ENCODE measurements at regions not wholly inside any gene's neighbourhood (a gene's known extent, or its start where the extent isn't known, plus 50 kb on each side); places are given as distances from the start of the nearest gene placed in this dataset.

GRCh38 chr14:22266142-22266442, 322.9 kb downstream of the DAD1 start:
- Histone ChIP-seq H3K4me3 (no peak overlapping the region), H3K9me3 (no peaks in the 10 kb centered on the region), H3K4me1 (peaks cover 0 to 7% (median 0%) of the 10 kb centered on the region in 4 donors), H3K27ac (no peak overlapping the region), H3K36me3 (no peaks in the 10 kb centered on the region), H3K27me3 (no peaks in the 10 kb centered on the region)
- ATAC-seq (ENCODE audit: low FRiP score in 2 of 2), result no peak
- no peak for DNase-seq
- WGBS, 2 donors, result 38 to 43% methylated on average over 2 of the region's 2 CpGs
- no peak for TF ChIP-seq EP300 (IDR thresholded peaks at IDR 0.05)
- TF ChIP-seq CTCF (IDR thresholded peaks at IDR 0.05), result no peak
- TF ChIP-seq POLR2AphosphoS5 (IDR thresholded peaks at IDR 0.05), result no peak
- TF ChIP-seq POLR2A (IDR thresholded peaks at IDR 0.05), result no peak

- H3K36me3 ChIP-seq, result no peaks in the 10 kb centered on the region
- ATAC-seq (ENCODE audit: low FRiP score in 2 of 2), result peak in 1 of 2 donors; percentile 43
- 31 to 40% methylated on average over 8 of the region's 8 CpGs for WGBS, 2 donors
- no peak overlapping the region for H3K27ac ChIP-seq
- no peak for DNase-seq
- H3K9me3 ChIP-seq, result no peaks in the 10 kb centered on the region
- H3K27me3 ChIP-seq, result no peaks in the 10 kb centered on the region
- TF ChIP-seq EP300 (IDR thresholded peaks at IDR 0.05) (no peak), POLR2A (IDR thresholded peaks at IDR 0.05) (no peak)
- no peak overlapping the region for H3K4me3 ChIP-seq
- H3K4me1 ChIP-seq, result peaks cover 0 to 7% (median 0%) of the 10 kb centered on the region in 4 donors
These were observed 323.5 kb downstream of the DAD1 start for GRCh38 chr14:22265319-22266141.

- no peak for TF ChIP-seq CTCF (IDR thresholded peaks at IDR 0.05)
- no peak for TF ChIP-seq POLR2A (IDR thresholded peaks at IDR 0.05)
- no peak for TF ChIP-seq EP300 (IDR thresholded peaks at IDR 0.05)
- TF ChIP-seq POLR2AphosphoS5 (IDR thresholded peaks at IDR 0.05), result no peak
- Histone ChIP-seq H3K36me3 (no peaks in the 10 kb centered on the region), H3K9me3 (no peaks in the 10 kb centered on the region), H3K27ac (no peak overlapping the region), H3K27me3 (no peaks in the 10 kb centered on the region), H3K4me1 (peaks cover 0 to 7% (median 0%) of the 10 kb centered on the region in 4 donors), H3K4me3 (no peak overlapping the region)
- no peak for DNase-seq
- WGBS, 2 donors, result 76 to 82% methylated on average over 1 of the region's 1 CpG
- no peak for ATAC-seq (ENCODE audit: low FRiP score in 2 of 2)
These were observed 324.3 kb downstream of the DAD1 start for GRCh38 chr14:22264759-22265158.

GRCh38 chr14:22263961-22264360, 325.1 kb downstream of the DAD1 start:
- 78% methylated on average over 1 of the region's 1 CpG for WGBS, 2 donors
- TF ChIP-seq EP300 (IDR thresholded peaks at IDR 0.05) (no peak), POLR2A (IDR thresholded peaks at IDR 0.05) (no peak), POLR2AphosphoS5 (IDR thresholded peaks at IDR 0.05) (no peak), CTCF (IDR thresholded peaks at IDR 0.05) (no peak)
- DNase-seq (no peak), ATAC-seq (ENCODE audit: low FRiP score in 2 of 2) (no peak)
- Histone ChIP-seq H3K27me3 (no peaks in the 10 kb centered on the region), H3K27ac (no peak overlapping the region), H3K9me3 (no peaks in the 10 kb centered on the region), H3K4me1 (peaks cover 0 to 7% (median 0%) of the 10 kb centered on the region in 4 donors), H3K4me3 (no peak overlapping the region), H3K36me3 (no peaks in the 10 kb centered on the region)

- Histone ChIP-seq H3K9me3 (no peaks in the 10 kb centered on the region), H3K4me1 (peaks cover 0 to 7% (median 0%) of the 10 kb centered on the region in 4 donors), H3K27me3 (no peaks in the 10 kb centered on the region), H3K27ac (no peak overlapping the region), H3K36me3 (no peaks in the 10 kb centered on the region), H3K4me3 (no peak overlapping the region)
- WGBS, 2 donors, result 89 to 97% methylated on average over 3 of the region's 3 CpGs
- ATAC-seq (ENCODE audit: low FRiP score in 2 of 2), result no peak
- TF ChIP-seq POLR2AphosphoS5 (IDR thresholded peaks at IDR 0.05) (no peak), POLR2A (IDR thresholded peaks at IDR 0.05) (no peak), CTCF (IDR thresholded peaks at IDR 0.05) (no peak)
- no peak for DNase-seq
These were observed 326.1 kb downstream of the DAD1 start for GRCh38 chr14:22262881-22263280.

All from upper lobe of left lung (tissue), 6 donors.